CD4-positive, alpha-beta T cell treated with Interleukin-12 subunit alpha and Interleukin-12 subunit beta, for 1 hour (primary cell): ENCODE measurements at regions not wholly inside any gene's neighbourhood (a gene's known extent, or its start where the extent isn't known, plus 50 kb on each side); places are given as distances from the start of the nearest gene placed in this dataset.

ENCODE experiments used
- DNase-seq: peaks from one replicate; pipeline ENCODE4 v3.0.0-alpha.2; 2020

- DNase-seq: no peak
Measured at GRCh38 chrX:69362354-69362753, 141.8 kb upstream of the NALF2 start.

- DNase-seq: no peak
Measured at GRCh38 chrX:69361311-69361845, 142.7 kb upstream of the NALF2 start.

GRCh38 chrX:69357317-69357716, 146.8 kb upstream of the NALF2 start:
- DNase-seq: no peak

- DNase-seq: no peak
Measured at GRCh38 chrX:69324851-69325250, 159.6 kb upstream of the PJA1 start.

- DNase-seq: no peak
Measured at GRCh38 chrX:69323786-69324720, 158.8 kb upstream of the PJA1 start.

- DNase-seq: no peak
Measured at GRCh38 chrX:69321789-69322188, 156.5 kb upstream of the PJA1 start.

- no peak for DNase-seq
Measured at GRCh38 chrX:69321006-69321655, 155.9 kb upstream of the PJA1 start.

- DNase-seq: no peak
Measured at GRCh38 chrX:69320116-69320515, 154.9 kb upstream of the PJA1 start.

GRCh38 chrX:69319376-69319775, 154.1 kb upstream of the PJA1 start:
- no peak for DNase-seq

GRCh38 chrX:69318651-69319340, 153.5 kb upstream of the PJA1 start:
- DNase-seq: no peak

GRCh38 chrX:69317721-69318120, 152.5 kb upstream of the PJA1 start:
- DNase-seq: no peak

- no peak for DNase-seq
Measured at GRCh38 chrX:69314436-69315348, 149.4 kb upstream of the PJA1 start.

GRCh38 chrX:69313617-69314290, 148.5 kb upstream of the PJA1 start:
- no peak for DNase-seq

GRCh38 chrX:69311936-69312670, 146.8 kb upstream of the PJA1 start:
- DNase-seq: no peak

GRCh38 chrX:69309074-69309792, 144.0 kb upstream of the PJA1 start:
- DNase-seq: no peak

GRCh38 chrX:69307756-69308155, 142.5 kb upstream of the PJA1 start:
- no peak for DNase-seq

- DNase-seq: no peak
Measured at GRCh38 chrX:69307029-69307428, 141.8 kb upstream of the PJA1 start.

- no peak for DNase-seq
Measured at GRCh38 chrX:69306063-69306404, 140.8 kb upstream of the PJA1 start.

- DNase-seq: no peak
Measured at GRCh38 chrX:69305333-69306062, 140.2 kb upstream of the PJA1 start.

GRCh38 chrX:69303231-69303630, 138.0 kb upstream of the PJA1 start:
- DNase-seq: no peak
